Activated gamma-delta T cell treated with anti-CD3 and anti-CD28 coated beads, Interleukin-2, amount 50 U/mL, for 16 hours (primary cell): ENCODE measurements at regions not wholly inside any gene's neighbourhood (a gene's known extent, or its start where the extent isn't known, plus 50 kb on each side); places are given as distances from the start of the nearest gene placed in this dataset.

Experiments used
- DNase-seq: peaks from one replicate; pipeline ENCODE4 v3.0.0-alpha.2; 2020; ENCODE audit warnings: low read depth

DNA sequence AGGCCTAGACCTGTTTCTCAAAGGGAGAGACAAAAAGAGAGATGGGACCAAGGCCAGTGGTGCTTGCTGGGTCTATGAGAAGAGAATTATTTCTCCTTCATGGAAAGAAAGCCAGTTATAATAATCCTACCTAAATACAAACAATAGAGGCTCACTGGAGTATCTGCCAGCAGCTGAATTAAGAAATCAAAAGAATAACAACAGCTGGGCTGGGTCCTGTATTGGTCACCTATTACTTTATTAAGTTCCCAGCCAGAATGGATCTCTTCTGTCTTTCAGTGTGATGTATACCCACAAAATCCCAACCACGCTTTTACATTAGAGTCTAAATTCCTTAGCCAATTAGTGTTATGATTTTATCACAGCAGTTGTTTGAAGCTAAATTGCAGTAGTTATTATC, 297.8 kb upstream of the DACH1 start:
- DNase-seq, result no peak

GRCh38 chr13:72163678-72164077, 296.7 kb upstream of the DACH1 start:
- no peak for DNase-seq

DNA sequence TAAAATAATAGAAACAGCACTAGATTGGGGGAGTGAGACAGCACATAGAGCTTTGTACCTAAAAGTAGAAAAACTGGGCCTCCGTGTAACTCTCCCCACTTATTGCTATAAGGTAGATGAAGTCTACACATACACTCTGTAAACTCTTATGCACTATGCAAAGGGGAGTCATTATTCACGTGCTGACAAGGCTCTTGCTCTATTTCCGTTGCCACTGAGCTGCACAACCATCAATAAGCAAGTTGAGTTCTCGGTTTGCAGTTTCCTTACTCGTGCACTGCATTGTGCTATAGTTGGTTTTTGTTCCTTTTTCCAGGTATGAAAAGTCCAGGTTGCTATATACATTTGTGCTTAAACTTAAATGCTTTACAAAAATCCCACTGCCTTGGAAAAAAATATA, 294.0 kb upstream of the DACH1 start:
- no peak for DNase-seq

DNA sequence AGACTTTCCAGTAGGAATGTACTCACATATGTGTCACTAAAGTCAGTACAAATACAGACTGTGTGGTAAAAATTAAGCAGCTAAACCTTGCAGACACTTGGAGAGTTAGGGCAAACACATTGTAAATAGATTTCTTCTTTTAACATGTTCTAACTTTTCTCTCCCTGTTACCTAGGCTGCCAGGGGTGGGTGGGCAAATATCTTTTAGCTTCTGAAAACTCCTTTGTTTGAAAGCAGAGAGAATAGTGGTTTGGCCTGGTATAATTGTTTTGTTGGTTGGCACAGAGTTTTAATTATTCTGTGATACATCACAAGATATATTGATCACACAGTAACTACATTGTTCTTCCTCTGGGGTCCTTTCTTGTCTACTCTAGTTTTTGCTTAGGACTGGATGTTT, 289.8 kb upstream of the DACH1 start:
- no peak for DNase-seq

DNA sequence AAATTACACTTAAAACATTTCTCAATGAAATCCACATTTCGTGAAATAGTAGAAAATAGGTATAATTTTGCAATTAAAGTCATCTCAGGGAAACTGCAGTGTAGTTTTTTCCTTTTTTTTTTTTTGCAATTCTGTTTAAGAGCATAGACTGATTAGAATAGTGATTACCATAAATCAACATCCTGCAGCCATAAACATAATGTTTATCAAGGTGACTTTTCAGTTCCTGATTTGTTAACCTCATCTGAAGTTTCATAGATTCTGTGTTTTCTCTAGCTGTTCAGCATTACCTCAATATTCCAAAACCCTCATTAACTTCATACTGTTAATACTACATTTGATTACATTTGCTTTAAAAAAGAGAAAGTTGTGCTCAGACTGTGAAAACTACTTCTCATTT, 286.3 kb upstream of the DACH1 start:
- DNase-seq, result no peak

DNA sequence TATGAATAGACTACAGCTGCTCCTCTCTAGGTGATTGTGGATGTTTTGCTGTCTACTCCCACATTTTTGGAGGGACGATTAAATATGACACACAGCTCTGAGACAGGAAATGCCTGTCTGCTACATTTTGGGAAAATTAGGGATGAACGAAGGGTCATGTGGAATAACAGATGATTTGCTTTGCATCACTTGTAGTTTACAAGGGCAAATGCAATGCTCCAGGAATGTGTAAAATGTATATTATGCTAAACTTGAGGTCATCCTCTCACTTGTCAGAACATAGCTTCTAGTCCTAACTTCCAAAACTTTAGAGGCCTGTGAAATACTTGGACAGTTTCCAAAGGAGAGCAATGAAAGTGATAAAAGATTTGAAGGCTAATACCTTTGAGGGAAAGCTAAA, 284.2 kb upstream of the DACH1 start:
- DNase-seq, result no peak

DNA sequence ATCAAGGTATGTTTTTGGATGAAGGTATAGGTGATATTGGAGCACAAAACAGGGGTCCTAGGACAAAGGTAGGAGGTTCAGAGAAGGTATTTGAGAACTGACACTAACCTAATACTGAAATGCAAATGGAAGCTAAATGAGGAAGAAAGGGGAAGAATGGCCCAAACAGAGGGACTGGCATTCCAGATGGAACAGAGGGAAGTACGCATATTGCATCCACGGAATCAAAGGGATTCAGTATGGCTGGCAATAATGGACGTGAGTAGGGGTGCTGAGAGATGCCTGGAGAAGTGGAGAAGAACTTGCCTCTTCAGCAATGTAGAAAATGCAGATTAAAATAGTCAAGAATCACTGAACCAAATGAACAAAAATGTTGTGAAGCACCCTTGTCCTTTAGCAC, 283.5 kb upstream of the DACH1 start:
- DNase-seq, result no peak

DNA sequence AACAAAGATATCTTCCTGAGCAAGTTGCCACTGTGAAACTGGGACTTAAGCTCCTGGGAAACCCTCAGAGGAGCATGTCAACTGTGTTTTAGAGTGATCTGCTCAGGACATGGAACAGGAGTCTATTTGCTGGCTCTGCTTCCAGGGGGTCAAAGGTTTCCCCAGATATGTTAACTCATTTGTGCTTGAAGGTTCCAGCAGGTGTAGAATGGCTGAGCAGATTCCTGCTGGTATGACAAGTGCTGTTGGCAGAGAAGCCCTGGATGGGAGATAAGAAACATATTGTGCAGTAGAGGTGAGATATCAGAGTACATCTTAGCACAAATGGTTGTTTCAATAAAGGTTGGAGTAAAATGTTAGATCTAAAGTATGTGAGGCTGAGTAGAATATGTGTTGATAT, 282.7 kb upstream of the DACH1 start:
- DNase-seq, result no peak

GRCh38 chr13:72146816-72147215, 279.8 kb upstream of the DACH1 start:
- DNase-seq, result no peak

GRCh38 chr13:72145383-72145782, 278.4 kb upstream of the DACH1 start:
- DNase-seq, result no peak

- DNase-seq, result no peak
These were observed 277.6 kb upstream of the DACH1 start for GRCh38 chr13:72144636-72145035.

DNA sequence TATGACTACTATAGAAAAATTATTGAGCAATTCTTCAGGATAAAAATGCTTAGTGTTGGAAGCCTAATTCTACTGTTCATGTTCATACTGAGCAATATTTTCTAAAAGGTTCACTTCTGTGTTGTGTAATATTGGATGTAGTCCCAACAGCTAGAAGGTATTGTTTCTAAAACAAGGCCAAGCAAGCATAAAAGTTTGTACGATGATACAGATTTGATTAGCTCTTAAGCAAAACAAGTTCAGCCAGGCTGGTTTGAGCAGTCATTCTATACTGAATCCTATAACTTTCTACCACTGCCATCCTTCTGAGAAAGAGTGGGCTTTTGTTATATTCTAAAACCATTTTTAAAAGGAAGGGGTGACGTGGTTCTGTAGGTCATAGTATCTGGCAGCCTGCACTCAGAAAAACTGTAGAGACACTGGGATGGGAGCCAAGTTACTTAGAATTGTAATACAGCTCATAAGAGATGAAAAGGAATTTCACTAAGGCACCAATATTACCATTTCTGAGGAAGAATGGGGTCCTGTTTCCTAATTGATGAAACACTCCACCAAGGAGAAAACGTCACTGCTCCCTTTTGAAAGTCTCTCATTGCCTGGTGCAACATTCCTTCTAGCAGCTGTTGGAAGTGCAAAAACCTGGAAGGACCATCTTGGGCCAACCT, 275.0 kb upstream of the DACH1 start:
- no peak for DNase-seq

- no peak for DNase-seq
These were observed 272.2 kb upstream of the DACH1 start for GRCh38 chr13:72139192-72139591.

GRCh38 chr13:72132075-72132474, 265.1 kb upstream of the DACH1 start:
- DNase-seq, result no peak

DNA sequence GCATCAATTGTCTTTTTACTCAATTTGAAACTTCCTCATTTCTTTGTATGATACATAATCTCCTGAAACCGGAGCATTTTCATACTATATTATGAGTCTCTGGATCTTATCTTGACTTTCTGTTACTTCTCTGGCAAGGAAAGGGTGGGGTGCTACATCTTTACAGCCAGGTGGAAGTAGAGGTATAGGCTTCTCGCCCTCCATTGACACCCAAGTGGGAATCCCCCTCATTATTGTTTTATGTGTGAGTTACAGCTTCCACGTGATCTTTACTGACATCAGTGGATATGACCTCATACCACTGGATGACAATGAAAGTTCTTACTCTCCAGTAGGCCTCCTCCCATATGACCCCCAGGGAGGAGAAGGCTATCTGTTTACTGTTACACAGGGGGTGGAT, 262.1 kb upstream of the DACH1 start:
- no peak for DNase-seq

- no peak for DNase-seq
These were observed 260.0 kb upstream of the DACH1 start for GRCh38 chr13:72127031-72127430.

- no peak for DNase-seq
These were observed 259.4 kb upstream of the DACH1 start for GRCh38 chr13:72126424-72126823.

- DNase-seq, result no peak
These were observed 258.6 kb upstream of the DACH1 start for GRCh38 chr13:72125561-72125960.

GRCh38 chr13:72122661-72123255, 255.8 kb upstream of the DACH1 start:
- DNase-seq, result no peak

GRCh38 chr13:72121466-72121865, 254.5 kb upstream of the DACH1 start:
- no peak for DNase-seq

GRCh38 chr13:72120632-72121031, 253.6 kb upstream of the DACH1 start:
- no peak for DNase-seq

DNA sequence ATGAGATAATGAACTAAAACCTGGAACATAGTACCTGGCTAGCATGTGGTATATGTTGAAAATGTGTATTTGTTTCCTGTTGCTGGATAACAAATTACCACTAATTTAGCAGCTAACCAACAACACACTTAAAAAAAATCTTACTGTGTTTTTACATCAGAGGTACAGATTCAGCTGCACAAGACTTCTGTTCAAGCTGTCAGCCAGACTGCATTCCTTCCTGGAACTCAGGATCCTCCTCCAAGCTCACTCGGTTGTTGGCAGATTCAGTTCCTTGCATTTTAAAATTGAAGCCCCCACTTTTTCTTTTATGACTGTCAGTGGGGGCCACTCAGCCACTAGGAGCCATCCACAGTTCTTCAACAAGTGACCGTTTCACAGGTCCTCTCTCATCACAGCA, 246.9 kb upstream of the DACH1 start:
- no peak for DNase-seq

DNA sequence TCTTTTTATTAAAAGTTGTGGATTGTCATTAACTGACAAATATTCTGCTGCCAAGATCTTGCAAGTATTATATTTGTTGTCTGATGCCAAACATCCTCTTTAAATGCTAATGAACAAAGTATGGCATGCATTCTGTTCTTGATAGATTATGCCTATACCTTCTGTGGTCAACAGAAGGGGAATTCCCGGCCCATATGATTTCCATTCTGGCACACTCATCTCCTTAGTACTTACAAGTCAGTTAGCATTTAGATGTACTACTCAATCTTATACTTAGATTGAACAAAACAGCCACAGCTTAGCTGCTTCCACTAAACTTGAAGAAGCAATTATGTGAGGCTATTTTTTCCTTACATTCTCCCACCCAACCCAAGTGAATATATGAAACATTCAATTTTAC, 246.1 kb upstream of the DACH1 start:
- DNase-seq, result no peak

DNA sequence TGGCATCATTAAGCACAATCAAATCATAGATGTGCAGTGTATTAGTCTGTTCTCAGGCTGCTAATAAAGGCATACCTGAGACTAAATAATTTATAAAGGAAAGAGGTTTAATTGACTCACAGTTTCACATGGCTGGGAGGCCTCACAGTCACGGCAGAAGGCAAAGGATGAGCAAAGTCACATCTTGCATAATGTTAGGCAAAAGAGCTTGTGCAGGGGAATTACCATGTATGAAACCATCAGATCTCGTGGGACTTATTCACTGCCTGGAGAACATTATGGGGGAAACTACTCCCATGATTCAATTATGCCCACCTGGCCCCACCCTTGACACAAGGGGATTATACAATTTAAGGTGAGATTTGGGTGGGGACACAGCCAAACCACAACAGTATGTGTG, 245.2 kb upstream of the DACH1 start:
- no peak for DNase-seq
